K562 (cell line): ENCODE measurements at regions not wholly inside any gene's neighbourhood (a gene's known extent, or its start where the extent isn't known, plus 50 kb on each side); places are given as distances from the start of the nearest gene placed in this dataset.

Experiments used
- BRF2 ChIP-seq: IDR thresholded peaks from 3 replicates; pipeline ENCODE4 v1.6.1; 2011; ENCODE audit warnings: borderline replicate concordance, mild to moderate bottlenecking; ENCODE audit not compliant: insufficient read length, insufficient read depth
- DACH1 ChIP-seq: fragments of 450-650 bp; IDR thresholded peaks from 2 replicates; pipeline ENCODE4 v1.6.1; 2018; ENCODE audit not compliant: partially characterized antibody
- FOXP4 ChIP-seq: sonication (generic); formaldehyde crosslinking; IDR thresholded peaks from 2 replicates; pipeline ENCODE4 v1.8.0; 2022; ENCODE audit warnings: mild to moderate bottlenecking, missing genetic modification reagents, borderline replicate concordance
- GATA2 ChIP-seq: sonication (generic); formaldehyde crosslinking; IDR thresholded peaks from 2 replicates; pipeline ENCODE4 v1.4.0; 2020; ENCODE audit warnings: mild to moderate bottlenecking, missing genetic modification reagents
- HNRNPLL ChIP-seq: fragments of 200-400 bp; formaldehyde crosslinking; IDR thresholded peaks from 2 replicates; pipeline ENCODE4 v1.6.1; 2017; ENCODE audit warnings: low read length, low read depth, mild to moderate bottlenecking; ENCODE audit not compliant: poor library complexity, severe bottlenecking
- MAFG ChIP-seq: fragments of 450-650 bp; conservative IDR thresholded peaks from 2 replicates; pipeline ENCODE4 v1.6.1; 2016; ENCODE audit warnings: missing genetic modification characterization, missing compliant biosample characterization
- PCBP2 ChIP-seq: fragments of 200-400 bp; formaldehyde crosslinking; IDR thresholded peaks from 2 replicates; pipeline ENCODE4 v1.6.1; 2018; ENCODE audit warnings: low read length, low read depth, mild to moderate bottlenecking, moderate library complexity; ENCODE audit not compliant: poor library complexity, severe bottlenecking
- PHF21A ChIP-seq: fragments of 450-650 bp; IDR thresholded peaks from 2 replicates; pipeline ENCODE4 v1.6.1; 2017; ENCODE audit warnings: low read depth, borderline replicate concordance
- POLR2G ChIP-seq: fragments of 200-400 bp; formaldehyde crosslinking; IDR thresholded peaks from 2 replicates; pipeline ENCODE4 v1.6.1; 2017; ENCODE audit warnings: low read depth, mild to moderate bottlenecking, antibody characterized with exemption, low read length, moderate library complexity
- ZNF449 ChIP-seq: fragments of 250-450 bp; sonication (Bioruptor Pico); IDR thresholded peaks from 2 replicates; pipeline ENCODE4 v1.8.0; 2022; ENCODE audit warnings: moderate library complexity, mild to moderate bottlenecking, inconsistent platforms

- no peak for TF ChIP-seq BRF2
- TF ChIP-seq FOXP4: no peak
- no peak for TF ChIP-seq ZNF449 (CRISPR knock-in tag)
- no peak for TF ChIP-seq POLR2G
- no peak for TF ChIP-seq PHF21A
- no peak for TF ChIP-seq HNRNPLL
- TF ChIP-seq MAFG: no peak
- no peak for TF ChIP-seq GATA2 (CRISPR knock-in tag)
- no peak for TF ChIP-seq PCBP2
- TF ChIP-seq DACH1: no peak
Measured at GRCh38 chr4:146051223-146051622, 112.6 kb upstream of the ZNF827 start (continued).
